Gastroesophageal sphincter (tissue), 3 donors: ENCODE measurements at regions not wholly inside any gene's neighbourhood (a gene's known extent, or its start where the extent isn't known, plus 50 kb on each side); places are given as distances from the start of the nearest gene placed in this dataset.

Experiments used
- CTCF ChIP-seq, 4 experiments: fragments of 200-600 bp in 2 of 4; fragments of 450-650 bp in 2 of 4; sonication (generic) in 1 of 4; IDR thresholded peaks; one replicate each; pipeline ENCODE4 v1.5.1; 2017 to 2019; ENCODE audit warnings: antibody characterized with exemption in 4 of 4, mild to moderate bottlenecking in 2 of 4, moderate library complexity in 2 of 4
- POLR2A ChIP-seq, 2 donors: fragments of 450-650 bp; IDR thresholded peaks; one replicate each; pipeline ENCODE4 v1.6.1; 2017; ENCODE audit warnings: antibody characterized with exemption in 2 of 2, mild to moderate bottlenecking in 2 of 2, moderate library complexity in 1 of 2
- POLR2AphosphoS5 ChIP-seq: sonication (generic); formaldehyde crosslinking; IDR thresholded peaks from one replicate; pipeline ENCODE4 v1.6.1; 2017; ENCODE audit warnings: antibody characterized with exemption

DNA sequence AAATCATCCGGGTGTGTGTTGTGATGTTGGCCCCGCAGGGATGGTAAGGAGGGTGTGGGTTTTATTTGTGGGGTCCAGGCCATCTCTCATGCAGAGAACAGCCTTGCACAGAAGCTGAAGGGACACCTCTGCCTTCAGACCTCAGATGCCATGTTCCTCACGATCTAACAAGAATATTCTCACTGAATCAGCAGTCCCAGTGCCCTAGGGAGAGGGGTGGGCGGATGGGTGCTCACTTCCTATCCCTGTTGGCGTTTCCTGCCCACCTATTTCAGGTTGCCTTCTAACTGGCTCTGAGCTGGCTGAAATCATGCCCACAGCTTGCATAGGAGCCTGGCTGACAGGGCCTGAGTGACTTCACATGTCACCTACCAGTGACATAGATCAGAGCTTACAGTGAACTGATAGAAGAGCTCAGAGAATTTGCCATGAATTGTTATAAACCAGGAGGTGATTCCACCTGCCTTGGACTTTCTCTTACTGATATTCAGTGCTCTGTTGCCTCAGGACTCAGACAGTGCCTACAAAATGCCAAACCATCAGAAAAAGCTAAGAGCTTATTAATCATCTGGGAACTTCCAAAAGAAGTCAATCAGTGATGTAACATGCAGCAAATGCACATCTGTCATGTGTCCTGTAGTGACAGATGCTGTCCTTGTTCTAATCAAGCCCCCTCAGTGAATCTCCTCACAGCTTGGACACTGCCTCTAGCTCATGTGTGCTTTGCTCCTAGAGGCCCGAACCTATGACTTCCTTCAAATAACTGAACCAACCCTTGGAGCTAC, 186.8 kb upstream of the ADRA1D start:
- TF ChIP-seq CTCF (IDR thresholded peaks at IDR 0.05) (no peak), POLR2A (IDR thresholded peaks at IDR 0.05) (no peak), POLR2AphosphoS5 (no peak)
